ENCODE measurements at regions not wholly inside any gene's neighbourhood (a gene's known extent, or its start where the extent isn't known, plus 50 kb on each side); places are given as distances from the start of the nearest gene placed in this dataset.

- Histone ChIP-seq H3K9me3 (replicated peaks; ENCODE audit: control insufficient read depth, insufficient read depth, low read depth, low read length) (no peaks in the 10 kb centered on the region), H3K27ac (ENCODE audit: extremely low read depth, low read depth, low read length) (no peak overlapping the region), H4K20me1 (replicated peaks; ENCODE audit: control insufficient read depth, insufficient read depth, low read length) (no peaks in the 10 kb centered on the region), H3K4me3 (no peak overlapping the region), H2AFZ (ENCODE audit: low read depth, low read length) (peak overlapping the region; percentile 63), H3K36me3 (ENCODE audit: control insufficient read depth, insufficient read depth, low read length) (no peaks in the 10 kb centered on the region), H3K4me2 (ENCODE audit: insufficient read depth, low read length) (no peak overlapping the region; the same call in 1 of the 2 replicates), H3K27me3 (ENCODE audit: control insufficient read depth in 2 of 2, insufficient read depth in 2 of 2, low read length in 2 of 2) (no peaks in the 10 kb centered on the region), H3K4me1 (replicated peaks in 1 of 2; ENCODE audit: control insufficient read depth in 2 of 2, insufficient read depth in 2 of 2, low read length in 2 of 2) (peaks cover 22 to 29% of the 10 kb centered on the region in 2 experiments), H3K79me2 (ENCODE audit: control insufficient read depth, insufficient read depth, low read length) (peaks cover 3% of the 10 kb centered on the region; the same call in 2 of the 3 replicates), H3K9me1 (ENCODE audit: control insufficient read depth, insufficient read depth, low read length) (no peaks in the 10 kb centered on the region), H3K9ac (ENCODE audit: insufficient read depth in 1 of 2, low read depth in 2 of 2, low read length in 2 of 2) (peak overlapping the region in 1 of 2 experiments; percentile 63; a peak in 2 of 4 replicates)
- no TSS peak for BruUV-seq (replicated peaks)
- ChIA-PET POLR2A (interaction anchor here (0.6 to 1.4 kb wide), 2 partner anchors 8 to 11 kb away, joined by 3 to 4 read pairs; no protein-coding TSS in a partner anchor), CTCF (ENCODE audit: low intra/inter-chr PET ratio) (no interaction called here)
- intact Hi-C loops (cut with micrococcal nuclease) (no loop called here), in situ Hi-C loops (cut with MboI) (no loop called here)
- FAIRE-seq = peak; percentile 40
- ATAC-seq = no peak
- peak in 1 of 4 experiments; percentile 30 for DNase-seq (ENCODE audit: extremely low read depth in 1 of 4, low spot score in 3 of 4)
- WGBS (ENCODE audit: insufficient coverage, low coverage, missing lambda C conversion rate) = 45% methylated on average over 10 of the region's 11 CpGs
- TF ChIP-seq NR0B1 (IDR thresholded peaks at IDR 0.05; ENCODE audit: partially characterized antibody) (no peak), SMARCE1 (IDR thresholded peaks at IDR 0.05) (peak; percentile 43; the same call in 1 of the 2 replicates), ZEB2 (IDR thresholded peaks at IDR 0.05) (no peak), ZNF316 (IDR thresholded peaks at IDR 0.05) (peak; percentile 93), NFE2L1 (tag; IDR thresholded peaks at IDR 0.05; ENCODE audit: borderline replicate concordance, low read depth) (peak; percentile 41; the same call in 1 of the 2 replicates), MNT (conservative IDR thresholded peaks at IDR 0.05) (no peak), DPF2 (IDR thresholded peaks at IDR 0.05) (0 out of 2 replicates have a peak, but pooled peaks have one; percentile 29), MAFG (tag; conservative IDR thresholded peaks at IDR 0.05) (peak; percentile 89), XRCC3 (IDR thresholded peaks at IDR 0.05) (no peak), CHCHD3 (CRISPR knock-in tag; IDR thresholded peaks at IDR 0.05) (no peak), ZNF41 (CRISPR knock-in tag; conservative IDR thresholded peaks at IDR 0.05) (no peak), ATF6 (CRISPR knock-in tag; IDR thresholded peaks at IDR 0.05) (no peak), KLF16 (IDR thresholded peaks at IDR 0.05) (no peak), JUND (IDR thresholded peaks at IDR 0.05; ENCODE audit: borderline replicate concordance, low read depth, low read length) (no peak), JUND (tag; IDR thresholded peaks at IDR 0.05; ENCODE audit: borderline replicate concordance, low read depth, low read length) (no peak), THRAP3 (IDR thresholded peaks at IDR 0.05; ENCODE audit: borderline replicate concordance) (no peak), ELK1 (CRISPR knock-in tag; IDR thresholded peaks at IDR 0.05) (no peak), C11orf30 (IDR thresholded peaks at IDR 0.05; ENCODE audit: low read depth) (peak; percentile 90), MAFK (IDR thresholded peaks at IDR 0.05; ENCODE audit: low read length) (peak; percentile 59), ZNF165 (CRISPR knock-in tag; IDR thresholded peaks at IDR 0.05; ENCODE audit: borderline replicate concordance) (no peak)
Observed at GRCh38 chr14:100392356-100392755, 69.2 kb downstream of the SLC25A47 start.
